ACC112 (cell line): ENCODE measurements at regions not wholly inside any gene's neighbourhood (a gene's known extent, or its start where the extent isn't known, plus 50 kb on each side); places are given as distances from the start of the nearest gene placed in this dataset.
A peak's percentile ranks its signal among the peaks of the same experiment; 100 is the strongest.

Experiments used
- H2AFZ ChIP-seq: fragments of 200-600 bp; sonication (generic); one replicate; pipeline ENCODE4 v1.6.0; 2017; ENCODE audit warnings: antibody characterized with exemption, low read length; ENCODE audit not compliant: unreplicated experiment
- H3K27ac ChIP-seq: fragments of 200-600 bp; sonication (generic); 2 replicates; pipeline ENCODE4 v1.5.1; 2014; ENCODE audit warnings: low read depth, mild to moderate bottlenecking, antibody characterized with exemption, low read length, moderate library complexity
- H3K27me3 ChIP-seq: fragments of 200-600 bp; sonication (generic); 2 replicates; pipeline ENCODE4 v1.6.1; 2014; ENCODE audit warnings: mild to moderate bottlenecking, antibody characterized with exemption, low read length, moderate library complexity, mixed read lengths; ENCODE audit not compliant: insufficient read depth
- H3K36me3 ChIP-seq: fragments of 200-600 bp; sonication (generic); 2 replicates; pipeline ENCODE4 v1.6.1; 2016; ENCODE audit warnings: mild to moderate bottlenecking, antibody characterized with exemption, low read length, moderate library complexity, mixed read lengths; ENCODE audit not compliant: insufficient read depth
- H3K4me1 ChIP-seq: fragments of 200-600 bp; sonication (generic); one replicate; pipeline ENCODE4 v1.6.1; 2016; ENCODE audit warnings: low read length, mixed read lengths; ENCODE audit not compliant: insufficient read depth, unreplicated experiment, control insufficient read depth
- H3K4me3 ChIP-seq: fragments of 200-600 bp; sonication (generic); 2 replicates; pipeline ENCODE4 v1.5.1; 2014; ENCODE audit warnings: mild to moderate bottlenecking, low read depth, low read length
- H3K79me2 ChIP-seq: fragments of 200-600 bp; sonication (generic); one replicate; pipeline ENCODE4 v1.6.0; 2016; ENCODE audit warnings: low read length; ENCODE audit not compliant: control insufficient read depth, unreplicated experiment, insufficient read depth

- H3K36me3 ChIP-seq = no peaks in the 10 kb centered on the region
These were observed 72.4 kb upstream of the MBOAT1 start for GRCh38 chr6:20284672-20285071.

GRCh38 chr6:20286968-20287565 is 74.8 kb upstream of the MBOAT1 start:
- Histone ChIP-seq H3K36me3 (no peaks in the 10 kb centered on the region), H3K4me1 (no peaks in the 10 kb centered on the region), H2AFZ (no peak overlapping the region), H3K27ac (no peak overlapping the region), H3K4me3 (no peak overlapping the region), H3K79me2 (no peaks in the 10 kb centered on the region), H3K27me3 (peaks cover 18% of the 10 kb centered on the region)

More at GRCh38 chr6:20284672-20285071, 72.4 kb upstream of the MBOAT1 start:
- no peak overlapping the region for H3K4me3 ChIP-seq
- H3K27ac ChIP-seq = no peak overlapping the region
- H3K4me1 ChIP-seq = no peaks in the 10 kb centered on the region
- peaks cover 37% of the 10 kb centered on the region for H3K27me3 ChIP-seq
- H2AFZ ChIP-seq = no peak overlapping the region
- no peaks in the 10 kb centered on the region for H3K79me2 ChIP-seq

GRCh38 chr6:20291764-20292580 is 79.7 kb upstream of the MBOAT1 start:
- Histone ChIP-seq H3K4me3 (no peak overlapping the region), H3K27me3 (no peaks in the 10 kb centered on the region), H2AFZ (peak overlapping the region; percentile 56)

GRCh38 chr6:20292905-20293304 is 80.6 kb upstream of the MBOAT1 start:
- Histone ChIP-seq H3K4me3 (no peak overlapping the region), H3K27ac (no peak overlapping the region), H2AFZ (no peak overlapping the region), H3K27me3 (no peaks in the 10 kb centered on the region), H3K36me3 (no peaks in the 10 kb centered on the region), H3K4me1 (no peaks in the 10 kb centered on the region), H3K79me2 (no peaks in the 10 kb centered on the region)

More at GRCh38 chr6:20291764-20292580, 79.7 kb upstream of the MBOAT1 start:
- H3K36me3 ChIP-seq = no peaks in the 10 kb centered on the region
- H3K4me1 ChIP-seq = no peaks in the 10 kb centered on the region
- H3K79me2 ChIP-seq = no peaks in the 10 kb centered on the region
- no peak overlapping the region for H3K27ac ChIP-seq

- no peaks in the 10 kb centered on the region for H3K36me3 ChIP-seq
- no peaks in the 10 kb centered on the region; the same call in 1 of the 2 replicates for H3K27me3 ChIP-seq
- no peaks in the 10 kb centered on the region for H3K4me1 ChIP-seq
- no peaks in the 10 kb centered on the region for H3K79me2 ChIP-seq
- H3K4me3 ChIP-seq = no peak overlapping the region
- no peak overlapping the region for H2AFZ ChIP-seq
- H3K27ac ChIP-seq = no peak overlapping the region
These were observed 89.0 kb upstream of the MBOAT1 start for GRCh38 chr6:20301256-20301655.

- no peak overlapping the region for H2AFZ ChIP-seq
- no peak overlapping the region for H3K4me3 ChIP-seq
- H3K79me2 ChIP-seq = no peaks in the 10 kb centered on the region
- no peaks in the 10 kb centered on the region for H3K4me1 ChIP-seq
- H3K27ac ChIP-seq = no peak overlapping the region
- no peaks in the 10 kb centered on the region; the same call in 1 of the 2 replicates for H3K27me3 ChIP-seq
- H3K36me3 ChIP-seq = no peaks in the 10 kb centered on the region
These were observed 89.9 kb upstream of the MBOAT1 start for GRCh38 chr6:20302168-20302567.

GRCh38 chr6:20302702-20303251 is 90.5 kb upstream of the MBOAT1 start:
- Histone ChIP-seq H3K27ac (no peak overlapping the region), H3K79me2 (no peaks in the 10 kb centered on the region), H3K27me3 (no peaks in the 10 kb centered on the region; the same call in 1 of the 2 replicates), H3K4me1 (no peaks in the 10 kb centered on the region), H3K36me3 (no peaks in the 10 kb centered on the region), H2AFZ (no peak overlapping the region), H3K4me3 (no peak overlapping the region)

GRCh38 chr6:20306491-20306890 is 94.2 kb upstream of the MBOAT1 start:
- Histone ChIP-seq H3K27ac (no peak overlapping the region), H3K36me3 (no peaks in the 10 kb centered on the region), H3K79me2 (no peaks in the 10 kb centered on the region), H2AFZ (no peak overlapping the region), H3K4me3 (no peak overlapping the region), H3K27me3 (peaks cover 1% of the 10 kb centered on the region), H3K4me1 (no peaks in the 10 kb centered on the region)

- Histone ChIP-seq H3K79me2 (no peaks in the 10 kb centered on the region), H3K36me3 (no peaks in the 10 kb centered on the region), H3K27me3 (peaks cover 27% of the 10 kb centered on the region), H3K4me1 (no peaks in the 10 kb centered on the region), H3K27ac (no peak overlapping the region), H3K4me3 (no peak overlapping the region), H2AFZ (peak overlapping the region; percentile 38)
These were observed 92.5 kb upstream of the E2F3 start for GRCh38 chr6:20309186-20309585.

- Histone ChIP-seq H3K36me3 (no peaks in the 10 kb centered on the region), H3K4me1 (no peaks in the 10 kb centered on the region), H3K27me3 (peaks cover 37% of the 10 kb centered on the region), H3K79me2 (no peaks in the 10 kb centered on the region), H3K27ac (no peak overlapping the region), H2AFZ (no peak overlapping the region), H3K4me3 (no peak overlapping the region)
These were observed 91.5 kb upstream of the E2F3 start for GRCh38 chr6:20310185-20310584.
